ENCODE measurements at regions not wholly inside any gene's neighbourhood (a gene's known extent, or its start where the extent isn't known, plus 50 kb on each side); places are given as distances from the start of the nearest gene placed in this dataset.

- TF ChIP-seq CTCF (IDR thresholded peaks at IDR 0.05; ENCODE audit: low read depth, low read length) = no peak
- no peak for TF ChIP-seq EZH2phosphoT487 (IDR thresholded peaks at IDR 0.05; ENCODE audit: low read depth)
Measured at GRCh38 chr2:14120376-14120775, 512.1 kb upstream of the LRATD1 start.

All from OCI-LY3 (cell line).